ENCODE measurements at regions not wholly inside any gene's neighbourhood (a gene's known extent, or its start where the extent isn't known, plus 50 kb on each side); places are given as distances from the start of the nearest gene placed in this dataset.

- H3K36me3 ChIP-seq (ENCODE audit: insufficient read depth, low read length): no peaks in the 10 kb centered on the region
- H3K27me3 ChIP-seq (ENCODE audit: control insufficient read depth in 1 of 2, insufficient read depth in 2 of 2, low read length in 2 of 2): peaks cover 0 to 16% of the 10 kb centered on the region in 2 experiments
- no peaks in the 10 kb centered on the region for H3K9me3 Mint-ChIP-seq
- H3K36me3 Mint-ChIP-seq (ENCODE audit: low read depth): no peaks in the 10 kb centered on the region
- no peak for DNase-seq
- H3K4me1 ChIP-seq (ENCODE audit: insufficient read depth, low read length): no peaks in the 10 kb centered on the region
- H3K27ac ChIP-seq (ENCODE audit: low read depth in 1 of 2, low read length in 2 of 2): no peak overlapping the region
- POLR2A ChIA-PET: no interaction called here
- TF ChIP-seq CTCF (IDR thresholded peaks at IDR 0.05): no peak
- CTCF ChIA-PET: no interaction called here
- no peak for ATAC-seq (ENCODE audit: poor library complexity)
- no peak overlapping the region for H3K4me3 ChIP-seq (ENCODE audit: low read length)
- H3K4me3 Mint-ChIP-seq: no peak overlapping the region
- no peaks in the 10 kb centered on the region for H3K4me1 Mint-ChIP-seq (ENCODE audit: low read depth)
- intact Hi-C loops (cut with DNase I, micrococcal nuclease): no loop called here
- H3K27me3 Mint-ChIP-seq: peaks cover 34% of the 10 kb centered on the region
- H3K9me3 ChIP-seq (ENCODE audit: control insufficient read depth in 1 of 2, insufficient read depth in 1 of 2, low read length in 2 of 2): no peaks in the 10 kb centered on the region
- no peak overlapping the region for H3K27ac Mint-ChIP-seq
These were observed 79.5 kb upstream of the KCNMB2 start for GRCh38 chr3:178456621-178457285.

- Histone ChIP-seq H3K9me3 (ENCODE audit: control insufficient read depth in 1 of 2, insufficient read depth in 1 of 2, low read length in 2 of 2) (no peaks in the 10 kb centered on the region), H3K4me3 (ENCODE audit: low read length) (no peak overlapping the region), H3K27me3 (ENCODE audit: control insufficient read depth in 1 of 2, insufficient read depth in 2 of 2, low read length in 2 of 2) (peaks cover 0 to 16% of the 10 kb centered on the region in 2 experiments), H3K4me1 (ENCODE audit: insufficient read depth, low read length) (no peaks in the 10 kb centered on the region), H3K27ac (ENCODE audit: low read depth in 1 of 2, low read length in 2 of 2) (no peak overlapping the region), H3K36me3 (ENCODE audit: insufficient read depth, low read length) (no peaks in the 10 kb centered on the region)
- Mint-ChIP-seq H3K4me1 (ENCODE audit: low read depth) (no peaks in the 10 kb centered on the region), H3K27me3 (peaks cover 36% of the 10 kb centered on the region), H3K27ac (no peak overlapping the region), H3K36me3 (ENCODE audit: low read depth) (no peaks in the 10 kb centered on the region), H3K9me3 (no peaks in the 10 kb centered on the region), H3K4me3 (no peak overlapping the region)
- no peak for TF ChIP-seq CTCF (IDR thresholded peaks at IDR 0.05)
- ChIA-PET POLR2A (no interaction called here), CTCF (no interaction called here)
- ATAC-seq (ENCODE audit: poor library complexity) (no peak), DNase-seq (no peak)
- intact Hi-C loops (cut with DNase I, micrococcal nuclease): no loop called here
These were observed 78.7 kb upstream of the KCNMB2 start for GRCh38 chr3:178457511-178457910.

- ChIA-PET POLR2A (no interaction called here), CTCF (no interaction called here)
- no peak for TF ChIP-seq CTCF (IDR thresholded peaks at IDR 0.05)
- no peaks in the 10 kb centered on the region for H3K4me1 ChIP-seq (ENCODE audit: insufficient read depth, low read length)
- peaks cover 0 to 16% of the 10 kb centered on the region in 2 experiments for H3K27me3 ChIP-seq (ENCODE audit: control insufficient read depth in 1 of 2, insufficient read depth in 2 of 2, low read length in 2 of 2)
- Mint-ChIP-seq H3K4me3 (no peak overlapping the region), H3K4me1 (ENCODE audit: low read depth) (no peaks in the 10 kb centered on the region), H3K9me3 (no peaks in the 10 kb centered on the region), H3K36me3 (ENCODE audit: low read depth) (no peaks in the 10 kb centered on the region), H3K27me3 (peaks cover 46% of the 10 kb centered on the region), H3K27ac (no peak overlapping the region)
- intact Hi-C loops (cut with DNase I, micrococcal nuclease): no loop called here
- no peaks in the 10 kb centered on the region for H3K9me3 ChIP-seq (ENCODE audit: control insufficient read depth in 1 of 2, insufficient read depth in 1 of 2, low read length in 2 of 2)
- ATAC-seq (ENCODE audit: poor library complexity) (no peak), DNase-seq (no peak)
- H3K36me3 ChIP-seq (ENCODE audit: insufficient read depth, low read length): no peaks in the 10 kb centered on the region
- no peak overlapping the region for H3K4me3 ChIP-seq (ENCODE audit: low read length)
- no peak overlapping the region for H3K27ac ChIP-seq (ENCODE audit: low read depth in 1 of 2, low read length in 2 of 2)
These were observed 77.8 kb upstream of the KCNMB2 start for GRCh38 chr3:178458313-178459037.
